HuH-7.5 (cell line): ENCODE measurements at regions not wholly inside any gene's neighbourhood (a gene's known extent, or its start where the extent isn't known, plus 50 kb on each side); places are given as distances from the start of the nearest gene placed in this dataset.

ENCODE experiments used
- DNase-seq: peaks from one replicate; pipeline ENCODE4 v3.0.0; 2011; ENCODE audit warnings: low spot score

- DNase-seq = no peak
Measured at GRCh38 chr11:109804911-109805310, 288.3 kb upstream of the ZC3H12C start.

GRCh38 chr11:109806205-109806604 is 287.0 kb upstream of the ZC3H12C start:
- DNase-seq = no peak

- no peak for DNase-seq
Measured at GRCh38 chr11:109808569-109808968, 284.6 kb upstream of the ZC3H12C start.

GRCh38 chr11:109814824-109815223 is 278.4 kb upstream of the ZC3H12C start:
- DNase-seq = no peak

- DNase-seq = no peak
Measured at GRCh38 chr11:109815500-109816150, 277.6 kb upstream of the ZC3H12C start.

- no peak for DNase-seq
Measured at GRCh38 chr11:109818290-109818689, 274.9 kb upstream of the ZC3H12C start.

GRCh38 chr11:109819410-109819809 is 273.8 kb upstream of the ZC3H12C start:
- DNase-seq = no peak

- DNase-seq = no peak
Measured at GRCh38 chr11:109821511-109821910, 271.7 kb upstream of the ZC3H12C start.

GRCh38 chr11:109822436-109823102 is 270.6 kb upstream of the ZC3H12C start:
- DNase-seq = no peak

- no peak for DNase-seq
Measured at GRCh38 chr11:109828387-109828786, 264.8 kb upstream of the ZC3H12C start.

- DNase-seq = no peak
Measured at GRCh38 chr11:109838026-109838425, 255.2 kb upstream of the ZC3H12C start.

- DNase-seq = no peak
Measured at GRCh38 chr11:109845437-109845836, 247.8 kb upstream of the ZC3H12C start.

GRCh38 chr11:109847621-109848020 is 245.6 kb upstream of the ZC3H12C start:
- DNase-seq = no peak

GRCh38 chr11:109849051-109849450 is 244.1 kb upstream of the ZC3H12C start:
- no peak for DNase-seq

GRCh38 chr11:109849946-109850345 is 243.2 kb upstream of the ZC3H12C start:
- no peak for DNase-seq

GRCh38 chr11:109851780-109852390 is 241.3 kb upstream of the ZC3H12C start:
- DNase-seq = no peak

GRCh38 chr11:109853156-109853776 is 239.9 kb upstream of the ZC3H12C start:
- no peak for DNase-seq

- no peak for DNase-seq
Measured at GRCh38 chr11:109854731-109855130, 238.5 kb upstream of the ZC3H12C start.

- no peak for DNase-seq
Measured at GRCh38 chr11:109856928-109857327, 236.3 kb upstream of the ZC3H12C start.

- DNase-seq = no peak
Measured at GRCh38 chr11:109857637-109858036, 235.6 kb upstream of the ZC3H12C start.

GRCh38 chr11:109858152-109858551 is 235.0 kb upstream of the ZC3H12C start:
- DNase-seq = no peak

GRCh38 chr11:109859045-109859724 is 234.0 kb upstream of the ZC3H12C start:
- no peak for DNase-seq
